ENCODE measurements at regions not wholly inside any gene's neighbourhood (a gene's known extent, or its start where the extent isn't known, plus 50 kb on each side); places are given as distances from the start of the nearest gene placed in this dataset.

DNA sequence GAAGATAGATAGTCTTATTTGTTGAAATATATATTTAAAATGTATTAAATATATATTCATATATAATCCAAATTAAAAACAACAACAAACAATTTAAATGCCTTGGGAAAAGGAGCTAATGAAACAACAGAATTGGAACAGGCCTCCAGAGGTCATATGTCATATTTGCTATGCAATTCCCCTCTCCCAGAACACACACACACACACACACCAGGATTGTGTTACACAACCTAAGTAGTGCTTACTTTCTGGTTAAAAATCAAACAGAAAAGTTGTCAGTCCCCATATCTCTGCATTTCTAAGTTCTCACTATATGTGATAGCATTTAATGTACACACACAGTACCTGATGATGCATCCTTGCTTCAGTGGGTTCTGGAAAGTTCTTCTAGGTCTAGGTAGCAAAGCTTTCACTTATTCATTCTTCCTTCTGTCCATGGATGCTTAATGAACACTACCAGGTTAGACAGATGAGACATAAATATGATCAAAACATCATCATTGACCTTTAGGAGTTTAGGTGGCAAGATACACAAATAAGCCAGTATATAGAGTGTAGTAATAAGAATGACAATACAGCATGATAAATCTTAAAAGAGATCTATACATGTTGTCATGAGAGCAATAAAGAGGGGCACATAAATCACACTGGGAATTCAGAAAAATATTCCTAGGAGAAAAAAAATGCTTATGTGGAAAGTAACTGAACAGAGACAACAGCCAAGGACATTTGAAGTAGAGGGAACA is 662.8 kb downstream of the PTPRC start:
- no peak for DNase-seq (ENCODE audit: low read depth in 3 of 3, low spot score in 2 of 3)

- no peak for DNase-seq (ENCODE audit: low read depth in 3 of 3, low spot score in 2 of 3)
These were observed 663.7 kb downstream of the PTPRC start for GRCh38 chr1:199302554-199302953.

GRCh38 chr1:199303035-199303434 is 664.2 kb downstream of the PTPRC start:
- DNase-seq (ENCODE audit: low read depth in 3 of 3, low spot score in 2 of 3), result no peak

DNA sequence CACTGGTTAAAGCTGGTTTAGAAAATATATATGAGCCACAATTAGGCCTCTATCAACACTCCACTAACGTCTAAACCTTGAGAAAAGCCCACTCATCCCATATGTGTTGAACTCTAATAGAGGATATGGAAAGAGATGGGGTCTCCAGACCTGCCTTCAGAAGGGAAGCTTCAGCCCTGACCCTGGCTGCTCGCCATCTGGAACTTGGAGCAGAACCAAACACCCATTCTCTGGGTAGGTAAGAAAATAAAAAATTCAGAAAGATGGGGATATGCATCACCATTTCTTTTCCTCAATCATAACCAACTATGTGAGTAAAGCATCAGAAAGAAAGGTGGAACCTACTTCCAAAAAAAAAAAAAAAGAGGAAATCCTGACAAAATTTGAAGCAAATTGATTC is 666.2 kb downstream of the PTPRC start:
- DNase-seq (ENCODE audit: low read depth in 3 of 3, low spot score in 2 of 3), result no peak

- DNase-seq (ENCODE audit: low read depth in 3 of 3, low spot score in 2 of 3), result no peak
These were observed 668.8 kb downstream of the PTPRC start for GRCh38 chr1:199307496-199308264.

DNA sequence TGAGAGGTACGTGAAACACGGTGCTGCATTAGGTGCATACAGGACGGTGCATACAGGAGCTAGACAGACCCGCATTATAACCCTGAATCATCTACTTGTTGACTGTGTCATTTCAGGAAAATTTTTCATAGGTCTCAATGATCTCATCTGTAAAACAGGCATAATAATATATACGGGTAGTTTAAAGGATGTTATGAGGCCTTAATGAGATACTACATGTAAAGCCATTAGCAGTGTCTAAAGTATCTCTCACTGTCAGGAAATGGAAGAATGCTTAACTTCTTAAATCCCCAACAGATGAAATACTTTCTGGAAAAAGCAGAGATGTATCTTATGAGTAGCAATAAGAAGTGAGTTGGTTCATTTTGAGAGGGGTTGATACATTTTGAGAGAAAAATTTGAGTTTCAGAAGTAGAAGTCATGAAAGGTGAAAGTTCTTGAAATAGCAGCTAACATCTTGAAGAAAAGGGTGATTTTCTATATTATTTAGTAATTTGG is 669.6 kb downstream of the PTPRC start:
- DNase-seq (ENCODE audit: low read depth in 3 of 3, low spot score in 2 of 3), result no peak

DNA sequence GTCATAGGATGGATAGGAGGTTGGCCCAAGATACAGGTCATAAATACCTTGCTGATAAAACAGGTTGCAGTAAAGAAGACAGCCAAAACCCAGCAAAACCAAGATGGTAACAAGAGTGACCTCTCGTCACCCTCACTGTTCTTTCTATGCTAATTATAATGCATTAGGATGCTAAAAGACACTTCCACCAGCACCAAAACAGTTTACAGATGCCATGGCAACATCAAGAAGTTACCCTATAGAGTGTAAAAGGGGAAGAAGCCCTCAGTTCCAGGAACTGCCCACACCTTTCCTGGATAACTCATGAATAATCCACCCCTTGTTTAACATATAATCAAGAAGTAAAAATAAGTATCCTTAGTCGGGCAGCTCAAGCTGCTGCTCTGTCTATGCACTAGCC is 671.9 kb downstream of the PTPRC start:
- no peak for DNase-seq (ENCODE audit: low read depth in 3 of 3, low spot score in 2 of 3)

DNA sequence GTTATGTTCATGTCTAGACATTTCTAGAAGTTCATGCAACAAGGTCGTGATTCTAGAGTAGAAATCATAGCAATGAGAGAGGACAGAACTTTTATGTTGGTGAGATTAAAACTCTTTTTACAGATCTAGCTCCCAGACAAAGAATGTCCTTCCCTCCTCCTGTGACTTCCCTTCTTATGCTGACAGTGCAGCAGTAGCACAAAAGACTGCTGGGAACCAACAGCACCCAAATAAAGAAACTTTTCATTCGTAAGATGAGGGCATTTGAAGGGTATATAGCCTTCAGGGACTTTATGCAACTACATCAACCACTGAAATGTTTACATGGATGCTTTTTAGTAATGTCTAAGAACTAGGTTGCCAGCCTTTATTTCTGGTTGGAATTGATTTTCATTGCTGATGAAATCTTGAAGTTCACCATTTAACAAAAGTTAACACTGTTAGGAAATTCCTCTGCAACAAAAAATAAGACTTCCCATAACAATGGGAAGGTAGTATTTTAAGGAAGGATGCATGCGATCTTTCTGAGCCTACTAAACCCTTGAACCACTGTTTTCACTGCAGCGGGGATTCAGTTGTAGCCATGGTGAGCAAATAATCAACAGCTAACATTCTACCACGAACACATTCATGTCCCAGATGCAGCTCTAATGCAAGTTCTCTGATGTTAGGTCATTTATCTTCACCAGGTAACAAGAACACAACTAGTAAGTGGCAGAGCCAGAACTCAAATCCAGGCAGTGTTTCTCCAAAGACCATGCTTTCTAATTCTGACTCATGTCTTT is 672.8 kb downstream of the PTPRC start:
- no peak for DNase-seq (ENCODE audit: low read depth in 3 of 3, low spot score in 2 of 3)

DNA sequence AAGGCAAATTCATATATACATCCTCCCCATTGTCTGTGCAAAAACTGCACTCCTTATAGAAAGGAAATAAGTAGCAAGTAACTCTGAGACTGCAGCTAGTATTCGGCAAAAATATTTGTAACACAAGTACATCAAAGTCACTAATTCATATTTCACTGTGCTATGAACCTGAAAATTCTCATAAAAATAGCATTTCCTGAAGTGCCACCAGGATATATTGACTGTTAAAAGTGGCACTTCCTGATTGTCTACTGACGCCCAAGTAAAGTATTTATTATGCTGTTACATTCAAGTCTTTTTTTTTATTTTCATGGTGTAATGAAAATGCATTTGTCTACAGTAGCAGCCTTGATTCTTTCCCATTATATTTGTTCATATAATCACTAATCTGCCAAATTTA is 673.8 kb downstream of the PTPRC start:
- DNase-seq (ENCODE audit: low read depth in 3 of 3, low spot score in 2 of 3), result no peak

DNA sequence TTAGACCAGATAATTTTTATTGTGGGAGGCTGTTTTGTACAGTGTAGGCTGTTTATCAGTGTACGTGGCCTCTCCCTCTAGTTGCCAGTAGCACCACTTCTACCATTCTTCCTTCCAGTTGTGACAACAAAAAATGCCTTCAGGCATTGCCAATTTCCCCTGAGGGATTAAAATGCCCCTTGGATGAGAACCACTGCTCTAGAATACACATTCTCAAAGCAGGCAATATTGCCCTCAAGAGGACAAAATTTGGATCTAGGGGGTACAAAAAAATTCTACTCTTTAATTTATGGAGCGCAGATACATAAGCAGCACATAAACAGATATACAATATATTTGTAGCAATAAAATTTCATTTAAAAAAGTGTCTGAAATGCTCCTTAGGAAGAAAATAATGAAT is 674.6 kb downstream of the PTPRC start:
- DNase-seq (ENCODE audit: low read depth in 3 of 3, low spot score in 2 of 3), result no peak

GRCh38 chr1:199319341-199319740 is 680.5 kb downstream of the PTPRC start:
- DNase-seq (ENCODE audit: low read depth in 3 of 3, low spot score in 2 of 3), result no peak

DNA sequence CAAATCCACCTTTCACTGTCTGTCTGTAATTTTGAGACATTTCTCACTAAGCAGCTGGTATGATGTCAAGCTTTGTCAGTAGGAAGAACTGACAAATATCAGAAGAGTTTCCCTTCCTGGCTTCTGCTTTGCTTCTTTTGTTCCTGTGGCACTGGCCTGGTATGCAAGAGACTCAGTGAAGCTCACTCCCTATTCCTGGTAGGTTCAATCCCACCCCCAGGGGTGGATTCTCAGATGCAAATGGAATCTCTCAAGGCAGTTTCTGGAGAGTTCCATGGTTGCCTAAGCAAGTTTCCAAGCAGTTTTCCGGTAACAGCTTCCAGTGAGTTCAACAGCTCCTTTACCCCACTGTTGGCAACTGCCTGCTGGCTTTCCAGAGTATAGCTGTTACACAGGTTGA is 683.4 kb downstream of the PTPRC start:
- DNase-seq (ENCODE audit: low read depth in 3 of 3, low spot score in 2 of 3), result no peak

GRCh38 chr1:199333180-199333579 is 694.3 kb upstream of the NR5A2 start:
- no peak for DNase-seq (ENCODE audit: low read depth in 3 of 3, low spot score in 2 of 3)

DNA sequence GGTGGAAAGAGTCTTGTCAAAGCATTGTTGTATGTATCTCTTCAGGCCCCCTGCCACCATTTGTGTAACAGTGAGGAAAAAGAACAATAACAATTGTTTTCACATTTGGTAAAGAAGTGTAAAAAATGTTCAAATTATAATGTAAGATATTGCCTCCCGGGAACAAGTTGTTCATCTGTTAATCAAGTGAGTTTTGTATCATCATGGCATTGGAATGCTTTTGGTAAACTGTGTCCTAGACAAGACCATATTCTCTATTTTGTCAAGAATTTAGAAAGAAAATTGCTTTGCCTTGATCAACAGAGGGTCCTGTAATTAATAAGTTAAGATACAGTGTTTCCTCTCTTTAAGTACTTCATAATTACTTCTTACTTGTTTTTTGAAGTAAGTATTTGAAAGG is 692.0 kb upstream of the NR5A2 start:
- no peak for DNase-seq (ENCODE audit: low read depth in 3 of 3, low spot score in 2 of 3)

DNA sequence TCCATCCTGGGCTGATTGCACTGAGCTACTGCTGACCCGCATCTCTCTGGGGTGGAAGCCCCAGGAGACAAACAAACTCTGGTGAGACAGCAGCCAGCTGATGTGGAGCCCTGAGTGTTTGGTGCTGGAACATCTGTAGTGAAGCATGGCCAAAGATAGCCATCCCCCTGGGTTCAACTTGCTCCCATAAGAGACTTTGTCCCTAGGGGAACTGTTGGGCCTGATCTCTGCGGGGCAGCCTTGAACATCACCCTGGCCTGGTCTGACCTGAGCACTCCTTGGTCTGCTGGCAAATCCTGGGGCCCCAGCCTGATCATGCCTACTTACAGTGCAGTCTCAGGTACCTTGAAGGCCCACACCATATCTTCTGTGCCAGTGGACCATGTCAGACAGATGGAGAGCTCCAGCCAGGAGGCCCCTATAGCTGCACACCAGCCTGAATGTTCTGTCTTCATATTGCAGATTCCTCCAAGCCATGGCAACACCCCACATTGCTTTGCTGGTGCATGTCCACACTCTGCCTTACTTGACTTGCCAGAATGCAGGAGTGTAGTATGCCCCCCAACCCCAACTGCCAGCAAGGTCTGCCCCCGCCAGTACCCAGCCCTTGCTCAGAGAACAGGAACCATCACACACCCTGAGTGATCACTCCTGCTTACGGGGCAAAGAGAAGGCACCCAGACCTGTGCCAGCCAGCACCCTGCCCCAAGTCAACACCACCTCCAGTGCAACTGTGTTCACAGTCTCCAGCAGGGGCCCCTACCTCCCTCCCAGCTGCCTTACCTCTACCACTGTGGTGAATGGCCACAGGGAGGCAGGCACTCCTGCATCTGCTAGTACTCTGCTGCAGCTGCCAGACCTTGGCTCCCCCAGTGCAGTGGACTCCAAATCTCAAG is 690.5 kb upstream of the NR5A2 start:
- no peak for DNase-seq (ENCODE audit: low read depth in 3 of 3, low spot score in 2 of 3)

GRCh38 chr1:199338760-199339159 is 688.8 kb upstream of the NR5A2 start:
- DNase-seq (ENCODE audit: low read depth in 3 of 3, low spot score in 2 of 3), result no peak

DNA sequence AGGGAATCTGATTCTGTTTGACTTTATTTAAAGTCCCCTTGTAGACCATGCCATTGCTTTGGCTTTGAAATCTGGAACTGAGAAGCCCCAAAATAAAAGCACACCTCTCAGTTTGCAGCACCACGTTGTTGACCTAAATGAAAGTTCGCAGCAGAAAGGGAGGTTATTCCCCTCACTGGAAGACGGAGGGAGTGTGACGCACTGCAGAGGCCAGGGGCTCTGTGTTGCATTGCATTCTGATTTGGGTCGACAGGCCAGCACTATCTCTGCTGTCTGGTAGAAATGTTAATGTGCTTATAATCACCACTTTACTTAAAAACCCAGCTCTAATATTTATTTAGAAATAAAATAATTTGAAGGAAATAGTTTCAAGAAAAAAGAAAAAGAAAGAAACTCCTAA is 675.2 kb upstream of the NR5A2 start:
- no peak for DNase-seq (ENCODE audit: low read depth in 3 of 3, low spot score in 2 of 3)

DNA sequence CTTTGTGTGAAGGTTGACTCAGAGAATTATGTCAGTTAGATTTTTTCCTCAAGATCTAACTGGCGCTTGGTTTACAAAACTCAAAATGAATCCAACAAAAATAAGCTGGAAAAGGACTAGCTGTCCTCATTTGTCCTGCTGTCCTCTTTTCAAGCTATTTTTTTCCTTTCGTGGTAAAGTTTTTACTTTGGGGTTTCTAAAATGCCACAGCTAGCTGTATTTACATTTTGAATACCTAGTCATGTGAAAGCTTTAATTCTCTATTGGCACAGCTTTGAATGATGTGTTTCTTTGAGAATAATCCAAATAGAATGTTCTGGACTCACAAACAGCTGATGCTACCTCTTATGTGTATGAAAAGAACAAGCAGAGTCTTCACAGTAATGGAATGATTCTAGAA is 673.6 kb upstream of the NR5A2 start:
- no peak for DNase-seq (ENCODE audit: low read depth in 3 of 3, low spot score in 2 of 3)

DNA sequence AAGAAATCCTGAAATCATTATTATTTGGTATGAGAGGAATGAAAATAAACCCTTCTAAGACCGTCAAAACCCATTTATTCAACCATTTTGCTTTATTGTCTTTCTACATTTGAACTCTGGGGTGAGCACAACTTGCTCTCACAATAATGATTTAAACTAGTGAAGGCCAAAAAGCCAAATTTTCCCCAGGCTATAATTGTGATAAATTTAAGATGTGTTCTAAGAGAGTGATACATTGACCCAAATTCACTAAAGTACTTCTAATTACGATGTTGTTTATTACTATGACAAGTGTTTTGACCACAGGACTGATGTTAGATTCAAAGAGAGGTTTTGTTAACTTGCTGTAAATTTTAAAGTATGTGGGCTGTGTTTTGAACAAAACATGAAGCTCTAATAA is 670.9 kb upstream of the NR5A2 start:
- DNase-seq (ENCODE audit: low read depth in 3 of 3, low spot score in 2 of 3), result peak in 1 of 3 donors; percentile 23

GRCh38 chr1:199357599-199357998 is 669.9 kb upstream of the NR5A2 start:
- DNase-seq (ENCODE audit: low read depth in 3 of 3, low spot score in 2 of 3), result no peak
